ENCODE measurements at regions not wholly inside any gene's neighbourhood (a gene's known extent, or its start where the extent isn't known, plus 50 kb on each side); places are given as distances from the start of the nearest gene placed in this dataset.

DNA sequence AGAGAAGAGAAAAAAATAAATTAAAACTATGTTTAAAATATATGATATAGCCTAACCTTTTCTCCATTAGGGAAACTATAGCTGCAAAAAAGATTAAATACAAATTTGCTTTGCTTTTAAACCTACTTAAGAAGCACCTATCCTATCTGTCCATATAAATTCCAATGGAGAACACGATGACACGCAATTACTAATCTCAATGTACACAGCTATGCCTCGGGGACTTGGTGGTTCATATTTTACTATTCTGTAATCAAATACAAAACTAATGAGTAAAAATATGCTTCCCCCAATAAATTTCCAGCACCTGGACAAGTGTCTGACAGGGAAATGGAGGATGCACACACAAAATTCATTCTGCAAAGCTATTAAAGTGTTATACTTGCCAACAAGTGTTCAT, 386.4 kb downstream of the LMO4 start:
- TF ChIP-seq, protein P1, sequence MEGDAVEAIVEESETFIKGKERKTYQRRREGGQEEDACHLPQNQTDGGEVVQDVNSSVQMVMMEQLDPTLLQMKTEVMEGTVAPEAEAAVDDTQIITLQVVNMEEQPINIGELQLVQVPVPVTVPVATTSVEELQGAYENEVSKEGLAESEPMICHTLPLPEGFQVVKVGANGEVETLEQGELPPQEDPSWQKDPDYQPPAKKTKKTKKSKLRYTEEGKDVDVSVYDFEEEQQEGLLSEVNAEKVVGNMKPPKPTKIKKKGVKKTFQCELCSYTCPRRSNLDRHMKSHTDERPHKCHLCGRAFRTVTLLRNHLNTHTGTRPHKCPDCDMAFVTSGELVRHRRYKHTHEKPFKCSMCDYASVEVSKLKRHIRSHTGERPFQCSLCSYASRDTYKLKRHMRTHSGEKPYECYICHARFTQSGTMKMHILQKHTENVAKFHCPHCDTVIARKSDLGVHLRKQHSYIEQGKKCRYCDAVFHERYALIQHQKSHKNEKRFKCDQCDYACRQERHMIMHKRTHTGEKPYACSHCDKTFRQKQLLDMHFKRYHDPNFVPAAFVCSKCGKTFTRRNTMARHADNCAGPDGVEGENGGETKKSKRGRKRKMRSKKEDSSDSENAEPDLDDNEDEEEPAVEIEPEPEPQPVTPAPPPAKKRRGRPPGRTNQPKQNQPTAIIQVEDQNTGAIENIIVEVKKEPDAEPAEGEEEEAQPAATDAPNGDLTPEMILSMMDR (conservative IDR thresholded peaks at IDR 0.05; ENCODE audit: low read depth, low read length) = no peak
- TF ChIP-seq EZH2 (IDR thresholded peaks at IDR 0.05; ENCODE audit: borderline replicate concordance, low read depth, low read length, poor library complexity, severe bottlenecking) = no peak

Measured in A673 (cell line).